Colonic mucosa (tissue), 4 donors: ENCODE measurements at regions not wholly inside any gene's neighbourhood (a gene's known extent, or its start where the extent isn't known, plus 50 kb on each side); places are given as distances from the start of the nearest gene placed in this dataset.

ENCODE experiments used
- DNase-seq: peaks from one replicate; pipeline ENCODE4 v3.0.0-alpha.2; 2020
- H3K27ac ChIP-seq: fragments of 200-600 bp; one replicate; pipeline ENCODE4 v1.8.0; 2021
- H3K27me3 ChIP-seq: fragments of 200-600 bp; one replicate; pipeline ENCODE4 v1.8.0; 2021
- H3K36me3 ChIP-seq: fragments of 200-600 bp; one replicate; pipeline ENCODE4 v1.8.0; 2021
- H3K4me1 ChIP-seq: fragments of 200-600 bp; one replicate; pipeline ENCODE4 v1.8.0; 2021; ENCODE audit warnings: mild to moderate bottlenecking
- H3K4me3 ChIP-seq: fragments of 200-600 bp; one replicate; pipeline ENCODE4 v1.8.0; 2021
- H3K9ac ChIP-seq, 2 donors: one replicate each; pipeline ENCODE4 v1.7.0; 2013; ENCODE audit warnings: control low read depth in 2 of 2, low read depth in 2 of 2, low read length in 2 of 2
- H3K9me3 ChIP-seq: fragments of 200-600 bp; one replicate; pipeline ENCODE4 v1.8.0; 2021
- CTCF ChIP-seq: fragments of 200-600 bp; IDR thresholded peaks from one replicate; pipeline ENCODE4 v1.8.0; 2022; ENCODE audit warnings: antibody characterized with exemption, mild to moderate bottlenecking
- intact Hi-C: fragments of 100-400 bp; cut with DNase I; formaldehyde crosslinking; loops from one replicate; pipeline ENCODE4 v1.14.1; 2022
- donor health status: healthy.
- donor health status: DM: no; HTN: no; CAD: no.
- donor health status: DM: no; HTN: no; CAD: no.

- no peaks in the 10 kb centered on the region for H3K27me3 ChIP-seq
- no peaks in the 10 kb centered on the region for H3K4me1 ChIP-seq
- intact Hi-C loops: no loop called here
- H3K4me3 ChIP-seq: no peak overlapping the region
- no peak overlapping the region for H3K9ac ChIP-seq
- no peaks in the 10 kb centered on the region for H3K36me3 ChIP-seq
- no peak overlapping the region for H3K27ac ChIP-seq
- no peaks in the 10 kb centered on the region for H3K9me3 ChIP-seq
- no peak for DNase-seq
- no peak for TF ChIP-seq CTCF
Observed at GRCh38 chr1:25004355-25004754, 74.3 kb upstream of the RUNX3 start.

GRCh38 chr1:25003457-25004190 is 73.5 kb upstream of the RUNX3 start:
- H3K27ac ChIP-seq: no peak overlapping the region
- intact Hi-C loops: no loop called here
- no peaks in the 10 kb centered on the region for H3K36me3 ChIP-seq
- H3K9me3 ChIP-seq: no peaks in the 10 kb centered on the region
- DNase-seq: no peak
- H3K4me1 ChIP-seq: no peaks in the 10 kb centered on the region
- TF ChIP-seq CTCF: no peak
- no peaks in the 10 kb centered on the region for H3K27me3 ChIP-seq
- no peak overlapping the region for H3K4me3 ChIP-seq
- no peak overlapping the region for H3K9ac ChIP-seq

GRCh38 chr1:25003000-25003399 is 72.9 kb upstream of the RUNX3 start:
- intact Hi-C loops: no loop called here
- Histone ChIP-seq H3K27me3 (no peaks in the 10 kb centered on the region), H3K4me1 (no peaks in the 10 kb centered on the region), H3K27ac (no peak overlapping the region), H3K36me3 (no peaks in the 10 kb centered on the region), H3K4me3 (no peak overlapping the region), H3K9ac (no peak overlapping the region), H3K9me3 (no peaks in the 10 kb centered on the region)
- no peak for DNase-seq
- no peak for TF ChIP-seq CTCF

- TF ChIP-seq CTCF: no peak
- Histone ChIP-seq H3K27ac (no peak overlapping the region), H3K9me3 (no peaks in the 10 kb centered on the region), H3K4me3 (no peak overlapping the region), H3K9ac (no peak overlapping the region), H3K4me1 (no peaks in the 10 kb centered on the region), H3K36me3 (no peaks in the 10 kb centered on the region), H3K27me3 (no peaks in the 10 kb centered on the region)
- no peak for DNase-seq
- intact Hi-C loops: no loop called here
Observed at GRCh38 chr1:25001125-25001915, 71.2 kb upstream of the RUNX3 start.

GRCh38 chr1:24999906-25000305 is 69.8 kb upstream of the RUNX3 start:
- no peaks in the 10 kb centered on the region for H3K27me3 ChIP-seq
- no peak for DNase-seq
- H3K9me3 ChIP-seq: no peaks in the 10 kb centered on the region
- TF ChIP-seq CTCF: no peak
- no peak overlapping the region for H3K9ac ChIP-seq
- intact Hi-C loops: no loop called here
- no peaks in the 10 kb centered on the region for H3K4me1 ChIP-seq
- H3K27ac ChIP-seq: no peak overlapping the region
- no peaks in the 10 kb centered on the region for H3K36me3 ChIP-seq
- H3K4me3 ChIP-seq: no peak overlapping the region
